GM13977 (cell line): ENCODE measurements at regions not wholly inside any gene's neighbourhood (a gene's known extent, or its start where the extent isn't known, plus 50 kb on each side); places are given as distances from the start of the nearest gene placed in this dataset.
"Not testable (repeated sequence)": the region's sequence is repeated elsewhere in the genome, so short reads cannot be mapped to it uniquely, and the experiment has no call there.

Source experiments
- DNase-seq: peaks from one replicate; pipeline ENCODE4 v3.0.0; 2012; ENCODE audit warnings: low spot score
- CTCF ChIP-seq: IDR thresholded peaks from 2 replicates; pipeline ENCODE4 v1.5.1; 2012; ENCODE audit warnings: mild to moderate bottlenecking, control low read depth; ENCODE audit not compliant: insufficient read depth; ENCODE audit errors: extremely low read depth, missing control alignments
- in situ Hi-C: fragments of 300-500 bp; cut with MboI; formaldehyde crosslinking; loops from one replicate; pipeline ENCODE4 v1.12.0; 2022; ENCODE audit warnings: low sequenced_read_pairs, low pct_unique_long_range_greater_than_20kb, mixed read lengths, inconsistent platforms; ENCODE audit not compliant: unreplicated experiment

- no peak for DNase-seq
- in situ Hi-C loops = no loop called here
- TF ChIP-seq CTCF = no peak
Measured at GRCh38 chr9:119902611-119903010, 533.4 kb upstream of the BRINP1 start.

GRCh38 chr9:119898316-119898715 lies 529.1 kb upstream of the BRINP1 start:
- in situ Hi-C loops = no loop called here
- no peak for DNase-seq
- TF ChIP-seq CTCF = no peak

GRCh38 chr9:119884438-119884837 lies 515.2 kb upstream of the BRINP1 start:
- no peak for DNase-seq
- no peak for TF ChIP-seq CTCF
- in situ Hi-C loops = no loop called here

- TF ChIP-seq CTCF = no peak
- in situ Hi-C loops = no loop called here
Measured at GRCh38 chr9:119881898-119882297, 512.7 kb upstream of the BRINP1 start.

GRCh38 chr9:119880361-119880760 lies 511.1 kb upstream of the BRINP1 start:
- no peak for DNase-seq
- TF ChIP-seq CTCF = no peak
- in situ Hi-C loops = no loop called here

More at GRCh38 chr9:119881898-119882297, 512.7 kb upstream of the BRINP1 start:
- no peak for DNase-seq

GRCh38 chr9:119877306-119877705 lies 508.1 kb upstream of the BRINP1 start:
- in situ Hi-C loops = no loop called here
- no peak for TF ChIP-seq CTCF
- DNase-seq = no peak

- in situ Hi-C loops = no loop called here
- DNase-seq = no peak
- no peak for TF ChIP-seq CTCF
Measured at GRCh38 chr9:119873877-119874276, 504.6 kb upstream of the BRINP1 start.

GRCh38 chr9:119870251-119870650 lies 501.0 kb upstream of the BRINP1 start:
- DNase-seq, in situ Hi-C loops: not testable (repeated sequence)
